ENCODE measurements at regions not wholly inside any gene's neighbourhood (a gene's known extent, or its start where the extent isn't known, plus 50 kb on each side); places are given as distances from the start of the nearest gene placed in this dataset.

GRCh38 chr5:60332244-60333004, 367.5 kb downstream of the DEPDC1B start:
- no peak for DNase-seq

GRCh38 chr5:60330236-60330635, 369.7 kb downstream of the DEPDC1B start:
- DNase-seq, result no peak

- DNase-seq, result no peak
Observed at GRCh38 chr5:60325870-60326269, 374.1 kb downstream of the DEPDC1B start.

DNA sequence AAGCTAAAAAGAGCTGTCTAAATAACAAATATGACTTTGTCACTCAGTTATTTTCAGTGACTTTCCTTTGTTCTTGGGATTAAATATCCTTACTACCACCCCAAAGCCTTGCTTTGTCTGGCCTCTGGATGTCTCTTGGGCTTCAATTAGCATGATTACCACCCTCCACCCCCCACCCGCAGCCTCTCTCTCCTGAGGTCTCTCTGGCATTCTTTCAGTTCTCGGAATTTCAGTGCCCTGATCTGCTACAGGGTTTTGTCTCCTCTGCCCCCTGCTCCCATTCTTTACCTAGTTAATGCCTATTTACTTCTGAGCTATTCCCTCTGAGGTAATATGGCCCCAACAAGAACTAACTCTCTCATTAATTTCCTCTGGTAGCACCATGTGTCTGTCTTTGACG, 376.4 kb downstream of the DEPDC1B start:
- DNase-seq, result no peak

GRCh38 chr5:60312098-60312497, 387.9 kb downstream of the DEPDC1B start:
- DNase-seq, result no peak

- no peak for DNase-seq
Observed at GRCh38 chr5:60299944-60300343, 400.0 kb downstream of the DEPDC1B start.

GRCh38 chr5:60297658-60298057, 402.3 kb downstream of the DEPDC1B start:
- DNase-seq, result no peak

- no peak for DNase-seq
Observed at GRCh38 chr5:60295423-60295822, 401.9 kb upstream of the PDE4D start.

DNA sequence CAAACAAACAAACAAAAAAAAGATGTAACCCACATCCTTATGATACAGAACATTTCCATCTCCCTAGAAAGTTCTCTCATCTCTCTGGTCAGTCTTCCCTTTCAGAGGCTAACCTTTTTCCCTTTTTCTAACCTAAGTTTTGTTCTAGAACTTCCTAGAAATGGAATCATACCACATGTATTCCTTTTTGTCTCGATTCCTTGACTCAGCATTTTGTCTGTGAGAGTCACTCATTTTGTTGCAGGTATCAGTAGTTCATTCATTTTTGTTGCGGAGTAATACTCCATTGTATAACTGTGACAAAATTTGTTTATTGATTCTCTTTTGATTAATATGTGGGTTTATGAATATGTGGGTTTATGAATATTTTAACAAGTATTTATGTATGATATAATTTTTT, 400.0 kb upstream of the PDE4D start:
- DNase-seq, result no peak

DNA sequence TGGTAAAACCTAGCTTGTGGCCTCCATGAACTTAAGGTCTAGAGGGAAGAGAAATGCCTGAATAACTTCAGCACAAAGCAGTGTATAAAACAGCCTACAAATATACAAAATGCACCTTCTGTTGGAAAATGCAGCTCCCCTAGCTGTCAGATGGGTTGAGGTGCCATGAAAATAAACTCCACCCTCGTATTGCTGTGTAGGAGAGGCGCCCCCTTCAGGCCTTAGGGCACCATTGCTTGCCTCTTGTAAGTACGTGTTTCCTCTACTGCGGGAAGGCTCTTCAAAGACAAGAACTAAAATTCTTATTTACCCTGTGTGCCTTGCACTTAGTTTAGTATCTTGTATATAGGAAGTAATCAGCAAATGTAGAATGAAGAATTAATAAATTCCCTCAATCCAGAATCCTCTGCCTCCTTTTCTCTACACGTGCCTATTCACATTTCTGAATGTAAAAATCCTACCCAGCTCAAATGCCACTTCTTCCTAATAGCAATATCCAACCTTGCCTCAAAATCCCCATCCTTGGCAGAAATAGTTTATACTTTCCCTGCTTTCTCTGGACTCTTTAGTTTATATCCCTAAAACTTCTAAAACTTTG, 393.7 kb upstream of the PDE4D start:
- peak; percentile 69 for DNase-seq

DNA sequence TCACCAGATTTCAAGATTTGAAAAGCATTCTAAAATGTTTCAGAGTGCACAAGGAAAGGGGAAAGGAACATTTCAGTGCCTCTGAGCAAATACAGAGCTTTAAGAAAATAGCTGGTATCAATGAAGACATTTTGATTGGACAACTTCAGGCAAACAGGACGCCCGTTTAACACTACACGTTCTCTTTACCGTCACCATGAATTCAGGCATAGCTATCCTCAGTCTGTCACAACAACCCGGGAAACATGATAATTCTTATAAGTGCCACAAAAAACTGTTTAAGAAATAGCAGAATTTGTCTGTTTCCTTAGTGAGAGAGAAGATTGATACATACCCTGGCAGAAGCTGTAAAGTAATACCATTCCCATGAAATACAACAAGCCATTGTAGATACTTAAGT, 392.4 kb upstream of the PDE4D start:
- DNase-seq, result no peak

DNA sequence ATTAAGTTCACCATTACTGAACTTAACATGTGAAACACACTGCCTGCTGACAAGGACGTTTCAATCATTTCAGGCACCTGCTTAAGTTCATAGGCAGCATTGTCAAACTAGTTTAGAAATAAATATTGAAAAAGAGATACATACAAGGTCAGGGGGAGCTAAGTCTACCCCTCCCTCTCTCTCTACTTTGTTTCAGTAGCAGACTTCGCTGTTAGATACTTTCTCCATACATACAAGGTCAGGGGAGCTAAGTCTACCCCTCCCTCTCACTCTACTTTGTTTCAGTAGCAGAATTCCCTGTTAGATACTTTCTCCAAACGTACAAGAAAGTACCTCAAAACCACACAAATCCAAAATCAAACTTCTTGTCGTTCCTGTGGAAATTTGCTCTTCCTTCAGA, 387.4 kb upstream of the PDE4D start:
- no peak for DNase-seq

DNA sequence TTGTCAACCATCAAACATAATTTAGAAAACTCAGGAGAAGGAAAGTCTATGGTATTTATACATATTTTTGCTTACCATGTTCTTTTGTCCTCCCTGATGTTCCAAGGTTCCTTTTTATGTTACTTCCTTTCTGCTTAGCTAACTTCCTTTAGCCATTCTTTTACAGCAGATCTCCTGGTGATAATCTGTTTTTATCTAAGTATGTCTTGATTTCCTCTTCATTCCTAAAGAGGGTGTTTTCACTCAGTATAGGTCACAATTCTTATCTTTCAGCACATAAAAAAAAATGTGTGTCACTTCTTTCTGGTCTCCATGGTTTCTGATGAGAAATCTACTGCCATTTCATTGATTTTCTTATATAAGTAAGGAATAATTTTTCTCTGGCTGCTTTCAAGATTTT, 384.4 kb upstream of the PDE4D start:
- no peak for DNase-seq

- DNase-seq, result peak; percentile 18
Observed at GRCh38 chr5:60274747-60275146, 381.2 kb upstream of the PDE4D start.

- DNase-seq, result no peak
Observed at GRCh38 chr5:60271517-60271916, 378.0 kb upstream of the PDE4D start.

- no peak for DNase-seq
Observed at GRCh38 chr5:60267907-60268306, 374.4 kb upstream of the PDE4D start.

DNA sequence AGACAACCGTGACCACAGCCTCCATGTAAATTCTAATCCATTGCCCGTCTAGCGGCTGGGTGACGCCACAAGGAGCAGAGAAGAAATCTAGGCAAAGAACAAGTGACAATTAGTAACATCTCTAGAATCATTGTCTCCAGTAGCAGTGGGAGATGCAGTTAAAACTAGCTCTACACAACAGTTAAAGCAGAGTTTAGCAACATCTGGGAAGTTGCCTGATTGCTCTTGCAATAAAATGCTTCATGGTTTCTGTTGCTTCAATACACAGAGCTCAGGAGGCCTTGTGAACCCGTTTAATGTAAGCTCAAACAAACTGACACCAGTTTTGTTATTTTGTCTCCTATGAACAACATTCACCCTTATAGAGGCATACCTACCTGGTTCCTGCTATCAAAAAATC, 369.8 kb upstream of the PDE4D start:
- DNase-seq, result no peak

- no peak for DNase-seq
Observed at GRCh38 chr5:60262576-60263295, 369.2 kb upstream of the PDE4D start.

GRCh38 chr5:60261732-60262131, 368.2 kb upstream of the PDE4D start:
- no peak for DNase-seq

- DNase-seq, result no peak
Observed at GRCh38 chr5:60260658-60261057, 367.1 kb upstream of the PDE4D start.

DNA sequence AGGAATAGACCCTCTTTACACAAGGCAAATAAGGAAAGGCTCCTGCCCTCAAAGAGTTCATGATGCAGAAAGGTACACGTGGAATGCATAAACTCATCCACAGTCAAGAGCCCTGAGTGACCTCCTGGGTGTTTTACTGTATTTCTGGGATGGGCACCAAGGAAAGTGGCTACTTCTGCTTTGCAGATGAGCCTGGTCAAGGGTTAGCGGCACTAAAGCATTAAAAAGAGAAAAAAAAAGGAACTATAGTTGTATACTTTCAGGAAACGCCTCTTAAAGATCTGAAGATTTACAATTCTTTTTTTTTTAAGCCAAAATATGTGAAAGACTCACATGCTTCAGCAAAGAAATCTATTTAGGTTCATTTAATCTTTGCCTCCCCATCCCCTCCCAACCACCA, 366.2 kb upstream of the PDE4D start:
- DNase-seq, result no peak

GRCh38 chr5:60257596-60258271, 364.2 kb upstream of the PDE4D start:
- no peak for DNase-seq

- DNase-seq, result no peak
Observed at GRCh38 chr5:60256546-60256945, 363.0 kb upstream of the PDE4D start.

GRCh38 chr5:60248901-60249300, 355.4 kb upstream of the PDE4D start:
- no peak for DNase-seq

Measured in NCI-H1048 (cell line).